Esophagus squamous epithelium (tissue), 4 donors: ENCODE measurements at regions not wholly inside any gene's neighbourhood (a gene's known extent, or its start where the extent isn't known, plus 50 kb on each side); places are given as distances from the start of the nearest gene placed in this dataset.

Experiments used
- POLR2A ChIP-seq, 4 donors: fragments of 450-650 bp; IDR thresholded peaks; one replicate each; pipeline ENCODE4 v1.6.1; 2017; ENCODE audit warnings: antibody characterized with exemption in 4 of 4, mild to moderate bottlenecking in 4 of 4, moderate library complexity in 3 of 4
- TF ChIP-seq, protein P1 (sequence below), 6 experiments: fragments of 450-650 bp in 4 of 6; fragments of 200-600 bp in 2 of 6; sonication (generic) in 2 of 6; IDR thresholded peaks; one replicate each; pipeline ENCODE4 v1.5.1; 2016 to 2019; ENCODE audit warnings: antibody characterized with exemption in 6 of 6, mild to moderate bottlenecking in 4 of 6, moderate library complexity in 4 of 6

DNA sequence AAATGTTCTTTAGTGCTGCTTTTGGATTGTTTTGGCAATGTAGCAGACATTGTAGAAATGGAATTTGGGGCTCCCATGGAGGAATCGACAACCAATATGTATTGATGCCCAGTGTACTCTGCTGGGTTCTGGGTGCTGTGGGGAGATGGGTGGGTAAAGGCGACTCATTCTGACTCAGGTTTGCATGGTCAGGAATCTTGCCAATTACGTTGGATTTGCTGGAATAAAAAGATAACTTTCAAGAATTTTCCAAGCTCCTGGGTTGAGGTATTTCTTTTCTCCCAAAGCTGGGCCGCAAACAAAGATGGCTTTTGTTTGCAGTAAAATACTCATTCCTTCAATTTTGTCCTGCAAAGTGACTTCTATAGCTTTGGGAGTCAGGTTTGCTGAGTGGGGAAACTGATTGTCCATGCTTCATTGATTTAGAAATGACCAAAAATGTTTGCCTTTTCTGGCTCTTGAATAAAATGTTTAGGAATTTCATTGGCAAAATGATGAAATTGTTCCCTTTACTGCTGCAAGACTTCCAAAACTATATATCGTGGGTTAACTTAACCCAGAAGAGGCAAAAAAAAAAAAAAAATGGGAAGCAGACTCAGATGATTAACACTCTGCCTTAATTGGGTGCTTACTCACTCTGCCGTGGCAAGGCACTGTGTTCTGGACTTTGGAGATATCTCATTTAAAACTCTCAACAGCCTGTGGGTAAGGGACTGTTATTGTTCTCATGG lies 57.0 kb downstream of the RTL9 start:
- TF ChIP-seq, protein P1, sequence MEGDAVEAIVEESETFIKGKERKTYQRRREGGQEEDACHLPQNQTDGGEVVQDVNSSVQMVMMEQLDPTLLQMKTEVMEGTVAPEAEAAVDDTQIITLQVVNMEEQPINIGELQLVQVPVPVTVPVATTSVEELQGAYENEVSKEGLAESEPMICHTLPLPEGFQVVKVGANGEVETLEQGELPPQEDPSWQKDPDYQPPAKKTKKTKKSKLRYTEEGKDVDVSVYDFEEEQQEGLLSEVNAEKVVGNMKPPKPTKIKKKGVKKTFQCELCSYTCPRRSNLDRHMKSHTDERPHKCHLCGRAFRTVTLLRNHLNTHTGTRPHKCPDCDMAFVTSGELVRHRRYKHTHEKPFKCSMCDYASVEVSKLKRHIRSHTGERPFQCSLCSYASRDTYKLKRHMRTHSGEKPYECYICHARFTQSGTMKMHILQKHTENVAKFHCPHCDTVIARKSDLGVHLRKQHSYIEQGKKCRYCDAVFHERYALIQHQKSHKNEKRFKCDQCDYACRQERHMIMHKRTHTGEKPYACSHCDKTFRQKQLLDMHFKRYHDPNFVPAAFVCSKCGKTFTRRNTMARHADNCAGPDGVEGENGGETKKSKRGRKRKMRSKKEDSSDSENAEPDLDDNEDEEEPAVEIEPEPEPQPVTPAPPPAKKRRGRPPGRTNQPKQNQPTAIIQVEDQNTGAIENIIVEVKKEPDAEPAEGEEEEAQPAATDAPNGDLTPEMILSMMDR (IDR thresholded peaks at IDR 0.05), result no peak
- no peak for TF ChIP-seq POLR2A (IDR thresholded peaks at IDR 0.05)
